ENCODE measurements at regions not wholly inside any gene's neighbourhood (a gene's known extent, or its start where the extent isn't known, plus 50 kb on each side); places are given as distances from the start of the nearest gene placed in this dataset.

- TF ChIP-seq CTCF (IDR thresholded peaks at IDR 0.05) (no peak), ZFX (IDR thresholded peaks at IDR 0.05; ENCODE audit: borderline replicate concordance) (no peak)
These were observed 634.9 kb upstream of the SEMA6A start for GRCh38 chr5:117209479-117209878.

Data from 22Rv1 (cell line).